Tibial nerve (tissue), 4 donors: ENCODE measurements at regions not wholly inside any gene's neighbourhood (a gene's known extent, or its start where the extent isn't known, plus 50 kb on each side); places are given as distances from the start of the nearest gene placed in this dataset.

Source experiments
- CTCF ChIP-seq, 5 experiments: fragments of 200-600 bp in 3 of 5; fragments of 450-650 bp in 2 of 5; sonication (generic) in 3 of 5; IDR thresholded peaks; one replicate each; pipeline ENCODE4 v1.5.1; 2016 to 2019; ENCODE audit warnings: antibody characterized with exemption in 5 of 5, mild to moderate bottlenecking in 3 of 5, moderate library complexity in 2 of 5
- EP300 ChIP-seq, 2 donors: sonication (generic); formaldehyde crosslinking; IDR thresholded peaks; one replicate each; pipeline ENCODE4 v1.6.1; 2017; ENCODE audit warnings: antibody characterized with exemption in 2 of 2, mild to moderate bottlenecking in 1 of 2
- POLR2A ChIP-seq, 2 donors: fragments of 450-650 bp; IDR thresholded peaks; one replicate each; pipeline ENCODE4 v1.6.1; 2017; ENCODE audit warnings: antibody characterized with exemption in 2 of 2, mild to moderate bottlenecking in 2 of 2, moderate library complexity in 2 of 2

GRCh38 chr1:103960710-103961109, 211.0 kb downstream of the AMY1C start:
- TF ChIP-seq CTCF (IDR thresholded peaks at IDR 0.05) (no peak), POLR2A (IDR thresholded peaks at IDR 0.05) (no peak), EP300 (IDR thresholded peaks at IDR 0.05) (no peak)
